GM19099 (cell line): ENCODE measurements at regions not wholly inside any gene's neighbourhood (a gene's known extent, or its start where the extent isn't known, plus 50 kb on each side); places are given as distances from the start of the nearest gene placed in this dataset.

Experiments
- POLR2A ChIP-seq: IDR thresholded peaks from 3 replicates; pipeline ENCODE4 v1.6.1; 2011; ENCODE audit warnings: low read depth; ENCODE audit not compliant: insufficient read length; ENCODE audit errors: extremely low read depth

DNA sequence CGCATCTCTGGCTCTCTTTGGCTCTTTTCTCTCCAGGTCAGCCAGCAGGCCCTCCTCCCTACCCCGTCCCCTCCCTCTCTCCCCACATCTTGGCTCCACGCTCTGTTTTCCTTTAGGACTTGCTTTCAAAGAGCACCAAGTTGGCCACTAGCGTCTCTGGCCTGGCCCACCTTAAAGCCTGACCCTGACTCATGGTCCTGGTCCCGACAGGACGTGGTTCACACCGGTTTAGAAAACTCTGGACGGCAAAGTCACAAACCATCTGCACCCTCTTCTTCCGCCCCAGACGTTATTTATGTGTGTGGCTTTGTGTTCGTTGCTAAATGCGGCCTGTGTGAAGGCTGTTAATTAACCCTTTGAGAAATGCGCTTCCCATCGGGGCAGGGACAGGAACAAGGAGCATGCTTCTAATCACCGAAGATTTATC lies 169.0 kb upstream of the HAAO start:
- no peak for TF ChIP-seq POLR2A

DNA sequence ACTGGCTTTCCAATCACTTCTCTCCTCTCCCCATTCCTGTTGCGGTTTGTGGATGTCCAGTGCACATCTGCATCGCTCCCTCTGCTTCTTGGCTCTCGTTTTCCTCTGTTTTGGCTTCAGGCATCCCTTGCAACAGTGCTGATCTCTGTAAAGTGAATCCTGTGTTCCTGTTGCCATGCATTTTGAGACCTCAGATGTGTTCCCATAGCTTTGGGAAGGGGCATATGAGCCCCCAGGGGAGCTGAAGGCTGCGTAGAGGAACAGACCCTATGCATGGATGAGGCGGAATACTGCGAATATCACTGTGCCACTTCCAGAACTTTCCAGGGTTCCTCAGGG lies 168.4 kb upstream of the HAAO start:
- TF ChIP-seq POLR2A = no peak

DNA sequence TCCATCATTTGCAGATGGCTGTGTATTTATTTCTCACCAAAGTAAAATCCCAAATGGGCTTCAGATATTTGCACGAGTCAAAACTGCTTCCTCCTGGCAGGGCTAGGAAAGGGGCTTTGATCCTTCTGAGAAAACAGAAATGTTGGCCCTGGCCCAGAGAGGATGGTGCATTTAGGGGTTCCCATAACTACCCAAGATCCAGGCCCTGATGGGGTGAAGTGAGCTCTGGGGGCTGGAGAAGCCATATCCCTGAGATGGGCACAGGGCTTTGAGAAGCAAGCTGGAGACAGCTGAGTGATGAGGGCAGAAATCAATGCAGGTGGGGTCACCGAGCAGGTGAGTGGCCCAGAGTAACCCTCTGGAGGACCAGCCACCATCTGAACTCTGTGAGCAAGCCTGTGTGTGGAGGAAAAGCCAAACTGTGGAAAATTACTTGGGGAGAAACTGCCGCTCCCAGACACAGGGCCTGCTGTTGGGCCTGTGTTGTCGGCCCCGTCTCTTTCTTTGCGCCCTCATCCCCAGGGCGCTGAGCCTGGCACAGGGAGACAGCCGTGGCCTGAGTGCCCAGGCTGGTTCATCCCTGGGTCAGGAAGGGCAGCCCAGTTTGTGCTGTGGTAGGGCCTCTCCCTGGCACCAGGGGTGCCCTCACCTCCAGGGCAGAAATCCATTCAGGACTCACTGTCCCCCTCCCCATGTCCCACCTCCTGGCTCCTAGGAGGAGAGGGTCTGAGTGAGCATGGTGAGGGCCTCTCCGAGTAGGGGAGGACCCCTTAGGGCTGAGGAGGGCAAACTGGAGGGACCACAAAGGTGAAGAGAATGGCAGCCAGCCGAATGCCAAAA lies 167.8 kb upstream of the HAAO start:
- TF ChIP-seq POLR2A = no peak

DNA sequence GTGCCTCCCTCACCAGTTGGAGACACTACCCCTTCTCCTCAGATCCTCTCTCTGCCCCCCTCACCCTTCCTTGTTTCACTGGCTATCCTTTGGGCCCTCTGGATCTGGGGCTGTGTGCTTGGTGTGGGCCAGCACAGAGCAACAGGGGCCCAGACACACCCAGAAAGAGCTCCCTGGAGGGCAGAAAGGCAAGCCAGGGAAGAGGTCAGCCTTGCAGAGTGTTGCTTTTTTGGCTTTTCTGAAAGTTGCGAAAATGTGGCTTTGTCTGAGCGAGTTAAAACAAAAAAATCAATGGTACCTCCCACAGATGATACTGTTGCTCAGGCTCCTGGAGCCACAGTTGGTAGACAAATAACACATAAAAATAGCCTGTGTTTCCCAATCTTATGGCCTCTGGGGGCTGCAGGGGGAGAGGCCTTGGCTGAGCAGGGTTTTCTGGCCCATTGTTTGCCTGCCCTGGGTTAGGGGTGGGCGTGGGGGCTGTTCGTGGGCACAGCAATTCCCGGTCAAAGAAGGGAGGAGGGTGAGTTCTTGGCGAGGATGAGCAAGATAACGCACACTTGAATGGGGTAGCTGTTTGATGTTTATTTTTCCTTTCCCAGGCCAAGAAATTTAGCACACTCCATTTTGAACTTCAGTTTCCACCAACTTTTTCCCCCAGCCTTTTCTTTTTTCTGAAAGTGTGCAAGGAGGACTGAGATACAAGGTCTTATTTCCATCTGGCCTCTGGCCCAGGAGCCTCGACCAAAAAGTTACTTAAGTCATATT lies 167.0 kb upstream of the HAAO start:
- TF ChIP-seq POLR2A = no peak

DNA sequence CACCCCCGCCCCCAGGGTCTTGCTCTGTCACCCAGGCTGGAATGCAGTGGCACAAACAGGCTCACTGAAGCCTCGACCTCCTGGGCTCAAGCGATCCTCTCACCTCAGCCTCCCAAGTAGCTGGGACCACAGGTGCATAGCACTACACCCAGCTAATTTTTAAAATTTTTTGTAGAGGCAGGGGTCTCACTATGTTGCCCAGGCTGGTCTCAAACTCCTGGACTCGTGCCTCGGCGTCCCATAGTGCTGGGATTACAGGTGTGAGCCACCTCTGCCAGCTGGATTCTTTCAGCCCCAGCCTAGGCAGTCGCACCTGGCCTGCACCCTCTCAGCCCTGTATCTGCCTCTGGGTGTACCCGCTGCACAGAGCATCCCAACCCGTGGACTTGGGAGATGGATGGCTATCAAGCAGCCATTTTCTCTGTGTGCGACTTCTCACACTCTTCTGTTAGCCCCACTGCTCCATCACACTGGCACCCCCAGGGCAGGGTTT lies 166.4 kb upstream of the HAAO start:
- TF ChIP-seq POLR2A = no peak

DNA sequence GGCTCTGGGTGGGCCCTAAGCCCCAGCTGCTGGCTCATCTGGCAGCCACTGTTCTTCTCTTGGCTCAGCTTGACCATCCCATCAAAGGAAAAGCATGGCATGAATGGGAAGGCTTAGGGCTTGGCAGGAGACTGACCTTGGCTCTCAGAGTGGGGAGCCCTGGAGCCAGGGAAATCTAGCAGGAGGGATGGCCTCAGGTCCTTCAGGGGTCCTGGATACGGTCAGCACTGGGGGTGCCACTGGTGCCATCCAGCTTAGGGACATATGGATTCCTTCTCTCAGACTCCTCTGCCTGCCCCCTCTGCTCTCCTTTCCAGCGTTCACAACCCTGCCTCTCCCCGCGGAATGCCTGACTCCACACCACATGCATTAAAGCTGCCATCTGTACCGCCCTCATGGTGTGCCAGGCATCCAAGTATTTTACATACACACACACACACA lies 165.5 kb upstream of the HAAO start:
- no peak for TF ChIP-seq POLR2A

DNA sequence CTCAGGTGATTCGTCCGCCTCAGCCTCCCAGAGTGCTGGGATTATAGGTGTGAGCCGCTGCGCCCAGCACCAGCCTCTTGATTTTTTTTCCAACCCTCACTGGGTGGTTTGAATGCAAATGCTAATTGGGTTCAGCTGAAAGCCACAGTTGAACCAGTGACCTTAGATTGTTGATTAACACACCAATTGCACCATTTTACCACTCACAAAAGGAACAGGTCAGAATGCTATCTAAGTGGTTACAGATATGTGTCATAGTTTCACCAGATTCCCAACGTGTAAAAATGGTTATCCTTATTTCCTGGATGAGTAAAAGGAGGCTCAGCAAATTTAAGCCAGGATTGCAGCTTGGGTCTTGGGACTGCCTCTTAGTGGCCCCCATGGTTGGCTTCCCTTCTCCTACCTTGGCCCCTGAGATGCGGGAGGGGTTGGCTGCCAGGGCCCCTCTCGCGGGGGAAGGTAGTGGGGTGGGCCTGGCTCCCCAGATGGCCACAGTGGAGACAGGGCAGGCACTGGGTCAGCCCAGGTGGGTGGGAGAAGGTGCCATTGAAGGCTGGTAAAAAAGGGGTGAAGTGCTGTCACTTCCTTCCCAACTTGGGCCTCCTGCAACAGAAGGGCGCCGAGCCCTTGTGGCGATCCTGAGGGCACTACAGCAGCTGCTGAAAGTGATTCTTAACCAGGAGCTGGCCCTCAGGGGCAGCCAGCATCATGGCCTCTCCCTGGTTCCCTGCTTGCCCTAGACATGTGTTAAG lies 164.9 kb upstream of the HAAO start:
- no peak for TF ChIP-seq POLR2A

DNA sequence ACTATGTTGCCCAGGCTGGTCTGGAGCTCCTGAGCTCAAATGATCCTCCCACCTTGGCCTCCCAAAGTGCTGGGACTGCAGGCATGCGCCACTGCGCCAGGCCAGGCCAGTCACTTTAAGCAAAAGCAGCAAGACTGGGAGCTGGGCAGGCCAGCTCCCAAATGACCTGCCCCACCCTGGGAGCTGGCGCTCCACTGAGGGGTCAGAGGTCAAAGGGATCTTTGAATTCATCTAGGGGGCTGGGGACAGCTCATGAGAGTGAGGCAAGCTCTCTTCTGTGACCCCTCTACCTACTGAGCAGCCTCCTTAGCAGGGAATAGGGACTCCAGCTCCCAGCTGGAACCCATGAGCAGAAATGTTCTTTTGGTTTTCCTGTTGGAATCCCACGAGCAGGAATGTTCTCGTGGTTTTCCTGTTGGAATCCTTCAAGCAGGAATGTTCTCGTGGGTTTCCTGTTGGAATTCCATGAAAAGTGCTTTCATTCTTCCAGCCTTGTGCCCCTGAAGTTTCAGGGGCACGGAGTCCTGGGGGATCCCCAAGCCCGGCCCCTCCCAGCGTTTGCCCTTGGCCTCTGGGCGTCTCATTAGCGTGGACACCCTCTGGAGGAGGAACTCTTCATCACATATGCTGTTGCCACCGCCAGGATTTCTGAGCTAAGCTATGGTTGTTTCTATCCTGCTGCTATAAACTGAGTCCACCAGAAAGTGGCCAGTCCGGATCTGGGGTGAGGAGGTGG lies 162.0 kb upstream of the HAAO start:
- TF ChIP-seq POLR2A = no peak

DNA sequence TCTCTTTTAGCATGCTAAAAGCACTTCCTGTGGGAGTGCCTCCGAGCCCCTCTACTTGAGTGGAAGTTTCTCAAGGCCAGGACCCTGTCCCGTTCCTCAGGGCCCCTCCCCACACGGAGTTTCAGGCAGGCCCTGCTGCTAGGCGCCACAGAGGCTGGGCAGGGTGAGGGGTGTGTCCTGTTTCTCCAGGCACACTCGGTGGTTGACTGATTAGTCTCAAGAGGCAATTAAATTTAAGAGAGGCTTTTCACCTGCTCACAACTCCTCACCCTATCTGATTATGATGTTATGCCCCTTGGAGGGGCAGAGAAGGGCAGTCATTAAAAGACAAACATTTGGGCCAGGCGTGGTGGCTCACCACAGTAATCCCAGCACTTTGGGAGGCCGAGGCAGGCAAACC lies 160.8 kb upstream of the HAAO start:
- TF ChIP-seq POLR2A = no peak

DNA sequence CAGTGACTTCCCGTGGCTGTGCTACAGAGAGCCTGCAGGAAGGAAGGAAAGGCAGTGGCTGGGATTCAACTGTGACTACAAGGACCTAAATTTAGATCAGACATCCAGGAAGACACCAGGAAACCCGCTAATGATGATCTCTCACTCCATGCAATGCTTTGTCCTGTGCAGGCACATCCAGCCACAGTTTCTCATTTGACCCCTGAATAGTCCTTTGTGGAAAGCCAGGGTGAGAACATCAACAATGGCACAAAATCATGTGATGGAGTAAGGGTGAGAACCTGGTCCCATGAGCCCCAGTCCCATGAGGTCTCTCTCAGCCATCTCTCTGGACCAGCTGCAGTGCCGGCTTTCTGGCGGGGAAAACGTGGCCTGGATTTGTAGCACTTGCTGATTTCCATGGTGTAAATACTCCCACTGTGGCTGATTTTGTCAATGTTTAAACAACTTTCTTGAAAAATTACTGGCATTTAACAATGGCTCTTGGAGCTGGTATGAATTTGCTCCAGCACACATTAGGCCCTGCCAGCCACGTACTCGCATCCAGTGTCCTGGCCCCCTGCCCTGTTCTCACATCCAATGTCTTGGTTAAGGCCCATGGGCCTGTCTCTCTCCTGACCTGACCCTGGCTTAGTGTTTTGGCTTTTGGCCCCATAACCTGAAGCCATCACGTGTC lies 159.0 kb upstream of the HAAO start:
- no peak for TF ChIP-seq POLR2A

DNA sequence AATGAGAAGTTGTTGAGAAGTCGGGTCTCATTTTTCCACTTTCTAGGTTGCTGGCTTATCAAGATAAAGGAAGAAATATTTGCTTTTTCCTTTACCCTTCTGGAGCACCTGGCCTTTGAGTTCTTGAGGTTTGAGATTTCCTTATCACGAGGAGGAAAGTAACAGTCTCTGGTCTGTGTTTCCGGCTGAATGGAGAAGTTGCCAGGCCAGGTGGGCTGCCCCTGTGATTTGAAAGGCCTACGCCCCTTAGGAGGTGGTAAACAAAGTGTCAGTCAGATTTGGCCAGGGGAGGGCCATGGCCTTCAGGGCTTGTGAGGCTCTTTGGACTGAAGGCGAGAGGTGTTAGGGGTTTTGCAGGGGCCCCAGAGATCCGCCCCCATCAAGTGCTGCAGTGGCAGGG lies 156.7 kb upstream of the HAAO start:
- TF ChIP-seq POLR2A = no peak

DNA sequence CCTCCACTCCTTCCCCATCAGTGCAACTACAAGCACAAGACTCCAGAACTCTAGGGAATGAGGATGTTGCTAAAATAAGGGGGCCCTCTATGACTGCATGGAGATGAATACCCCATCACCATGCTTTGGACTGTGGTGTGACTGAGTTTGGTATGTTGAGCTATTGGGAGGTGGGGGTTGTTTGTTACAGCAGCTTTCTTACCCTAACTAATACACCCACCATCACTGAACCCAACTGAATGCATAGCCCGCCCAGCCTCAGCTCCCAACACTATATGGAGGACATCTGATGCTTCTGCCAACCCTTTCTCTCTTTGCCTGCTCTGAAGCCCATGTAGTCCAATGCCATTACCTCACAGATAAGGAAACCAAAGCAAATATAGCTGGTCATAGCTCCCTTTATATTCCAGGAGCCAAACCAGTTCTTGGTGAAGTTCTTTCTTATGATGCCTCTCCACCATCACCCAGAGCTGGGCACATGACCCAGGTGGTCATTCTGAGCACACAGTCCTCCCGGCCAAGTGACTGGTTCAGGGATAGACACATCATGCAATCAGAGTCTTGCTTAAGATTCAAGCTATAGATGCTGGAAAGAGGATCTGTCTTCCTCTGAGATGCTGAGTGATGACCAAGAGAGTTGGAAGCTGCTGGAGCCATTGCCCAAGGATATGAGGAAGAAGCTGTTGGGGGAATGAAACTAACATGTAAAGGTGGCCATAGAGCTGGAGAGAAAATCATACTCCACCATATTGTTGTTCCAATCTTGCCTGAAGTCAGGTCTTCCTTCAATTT lies 155.6 kb upstream of the HAAO start:
- TF ChIP-seq POLR2A = no peak

DNA sequence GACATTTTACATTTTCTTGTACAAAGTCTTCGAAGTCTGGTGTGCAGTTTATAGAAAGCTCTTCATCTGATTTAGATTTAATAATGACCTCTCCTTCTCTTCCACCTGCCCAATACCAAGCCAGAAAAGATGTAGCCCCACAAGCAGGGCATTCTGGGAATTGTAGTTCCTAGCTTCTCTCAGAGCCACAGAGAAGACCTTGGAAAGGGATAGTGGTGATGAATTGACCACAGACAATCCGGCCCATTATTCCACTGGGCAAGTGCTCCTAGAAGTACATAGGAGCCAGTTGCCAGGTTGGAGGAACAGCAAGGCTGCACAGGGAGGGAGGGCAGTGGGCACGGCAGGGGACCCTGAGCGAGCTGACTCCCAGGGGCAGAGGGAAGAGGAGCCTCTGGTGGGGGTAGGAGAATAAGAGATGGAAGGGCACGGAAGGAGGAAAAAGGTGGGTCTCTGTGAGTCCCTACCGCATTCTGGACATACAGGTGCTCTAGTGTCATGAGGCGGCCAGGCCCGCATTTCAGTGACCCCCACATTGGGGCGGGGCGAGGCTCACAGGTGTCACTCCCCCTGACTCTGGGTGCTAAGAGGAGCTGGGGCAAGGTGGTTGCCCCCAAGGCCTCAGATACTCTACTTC lies 152.5 kb upstream of the HAAO start:
- TF ChIP-seq POLR2A = no peak
